NCI-H2029 (cell line): ENCODE measurements at regions not wholly inside any gene's neighbourhood (a gene's known extent, or its start where the extent isn't known, plus 50 kb on each side); places are given as distances from the start of the nearest gene placed in this dataset.

Experiments used
- DNase-seq: peaks from one replicate; lab custom pipeline; 2025; lab: John Stamatoyannopoulos, UW

- DNase-seq, result no peak
Measured at GRCh38 chr22:48893288-48894063, 934.2 kb downstream of the BRD1 start.

GRCh38 chr22:48892578-48893287 lies 934.9 kb downstream of the BRD1 start:
- no peak for DNase-seq

- no peak for DNase-seq
Measured at GRCh38 chr22:48891688-48892577, 935.7 kb downstream of the BRD1 start.

GRCh38 chr22:48890693-48891554 lies 936.7 kb downstream of the BRD1 start:
- no peak for DNase-seq

GRCh38 chr22:48889887-48890692 lies 937.6 kb downstream of the BRD1 start:
- no peak for DNase-seq

GRCh38 chr22:48889209-48889830 lies 938.4 kb downstream of the BRD1 start:
- DNase-seq, result no peak

GRCh38 chr22:48888466-48889208 lies 939.0 kb downstream of the BRD1 start:
- no peak for DNase-seq

- no peak for DNase-seq
Measured at GRCh38 chr22:48887394-48888332, 940.0 kb downstream of the BRD1 start.

- DNase-seq, result peak; percentile 46
Measured at GRCh38 chr22:48886604-48887393, 940.9 kb downstream of the BRD1 start.

GRCh38 chr22:48885919-48886305 lies 941.8 kb downstream of the BRD1 start:
- DNase-seq, result peak; percentile 40

- no peak for DNase-seq
Measured at GRCh38 chr22:48885271-48885918, 942.3 kb downstream of the BRD1 start.

GRCh38 chr22:48884786-48885185 lies 942.9 kb downstream of the BRD1 start:
- DNase-seq, result no peak

- DNase-seq, result no peak
Measured at GRCh38 chr22:48884324-48884723, 943.3 kb downstream of the BRD1 start.

GRCh38 chr22:48883211-48883960 lies 944.3 kb downstream of the BRD1 start:
- DNase-seq, result no peak

GRCh38 chr22:48882636-48883200 lies 945.0 kb downstream of the BRD1 start:
- DNase-seq, result no peak
